Thoracic aorta (tissue), 2 donors: ENCODE measurements at regions not wholly inside any gene's neighbourhood (a gene's known extent, or its start where the extent isn't known, plus 50 kb on each side); places are given as distances from the start of the nearest gene placed in this dataset.
"Not testable (repeated sequence)": the region's sequence is repeated elsewhere in the genome, so short reads cannot be mapped to it uniquely, and the experiment has no call there.

ENCODE experiments used
- ATAC-seq: fragments of 150-250 bp; one replicate; pipeline ENCODE4 v1.8.0; 2017; ENCODE audit warnings: low read depth; ENCODE audit not compliant: insufficient number of reproducible peaks, low FRiP score
- DNase-seq: peaks from one replicate; pipeline ENCODE4 v3.0.0-alpha.2; 2020; ENCODE audit warnings: low spot score
- H3K27ac ChIP-seq, 2 donors: fragments of 200-600 bp; sonication (generic); 1 replicate in 1 of 2; 2 replicates in 1 of 2; pipeline ENCODE4 v1.5.1; 2016; ENCODE audit warnings: mild to moderate bottlenecking in 2 of 2, moderate library complexity in 2 of 2
- H3K27me3 ChIP-seq: fragments of 200-600 bp; sonication (generic); replicated peaks from 2 replicates; pipeline ENCODE4 v1.6.0; 2016; ENCODE audit warnings: mild to moderate bottlenecking; ENCODE audit not compliant: insufficient read depth
- H3K36me3 ChIP-seq: fragments of 200-600 bp; sonication (generic); one replicate; pipeline ENCODE4 v1.5.1; 2016
- H3K4me1 ChIP-seq, 2 donors: fragments of 200-600 bp; sonication (generic); 1 replicate in 1 of 2; 2 replicates in 1 of 2; pipeline versions ENCODE4 v1.5.1 to v1.6.0; 2016; ENCODE audit warnings: low read depth in 2 of 2, mild to moderate bottlenecking in 1 of 2; ENCODE audit not compliant: control insufficient read depth in 1 of 2
- H3K4me3 ChIP-seq: fragments of 200-600 bp; sonication (generic); 2 replicates; pipeline ENCODE4 v1.5.1; 2016; ENCODE audit warnings: mild to moderate bottlenecking
- H3K9me3 ChIP-seq: fragments of 200-600 bp; sonication (generic); 2 replicates; pipeline ENCODE4 v1.5.1; 2016
- TF ChIP-seq, protein P1 (sequence below): fragments of 200-600 bp; sonication (generic); IDR thresholded peaks from one replicate; pipeline ENCODE4 v1.5.1; 2019; ENCODE audit warnings: antibody characterized with exemption

DNA sequence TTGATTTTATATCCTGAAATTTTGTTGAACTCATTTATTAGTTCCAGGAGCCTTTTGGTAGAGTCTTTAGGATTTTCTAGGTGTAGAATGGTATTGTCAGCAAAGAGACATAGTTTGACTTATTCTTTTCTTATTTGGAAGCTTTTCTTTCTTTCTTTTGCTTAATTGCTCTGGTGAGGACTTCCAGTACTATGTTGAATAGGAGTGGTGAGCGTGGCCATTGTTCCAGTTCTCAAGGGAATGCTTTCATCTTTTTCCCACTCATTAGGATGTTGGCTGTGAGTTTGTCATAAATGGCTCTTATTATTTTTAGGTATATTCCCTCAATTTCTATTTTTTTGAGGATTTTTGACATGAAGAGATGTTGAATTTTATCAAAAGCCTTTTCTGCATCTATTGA lies 182.2 kb upstream of the SPRY2 start:
- TF ChIP-seq, protein P1, sequence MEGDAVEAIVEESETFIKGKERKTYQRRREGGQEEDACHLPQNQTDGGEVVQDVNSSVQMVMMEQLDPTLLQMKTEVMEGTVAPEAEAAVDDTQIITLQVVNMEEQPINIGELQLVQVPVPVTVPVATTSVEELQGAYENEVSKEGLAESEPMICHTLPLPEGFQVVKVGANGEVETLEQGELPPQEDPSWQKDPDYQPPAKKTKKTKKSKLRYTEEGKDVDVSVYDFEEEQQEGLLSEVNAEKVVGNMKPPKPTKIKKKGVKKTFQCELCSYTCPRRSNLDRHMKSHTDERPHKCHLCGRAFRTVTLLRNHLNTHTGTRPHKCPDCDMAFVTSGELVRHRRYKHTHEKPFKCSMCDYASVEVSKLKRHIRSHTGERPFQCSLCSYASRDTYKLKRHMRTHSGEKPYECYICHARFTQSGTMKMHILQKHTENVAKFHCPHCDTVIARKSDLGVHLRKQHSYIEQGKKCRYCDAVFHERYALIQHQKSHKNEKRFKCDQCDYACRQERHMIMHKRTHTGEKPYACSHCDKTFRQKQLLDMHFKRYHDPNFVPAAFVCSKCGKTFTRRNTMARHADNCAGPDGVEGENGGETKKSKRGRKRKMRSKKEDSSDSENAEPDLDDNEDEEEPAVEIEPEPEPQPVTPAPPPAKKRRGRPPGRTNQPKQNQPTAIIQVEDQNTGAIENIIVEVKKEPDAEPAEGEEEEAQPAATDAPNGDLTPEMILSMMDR, result no peak
- Histone ChIP-seq H3K9me3 (no peaks in the 10 kb centered on the region), H3K27me3 (no peaks in the 10 kb centered on the region), H3K27ac (no peak overlapping the region), H3K4me3 (no peak overlapping the region), H3K4me1 (no peaks in the 10 kb centered on the region), H3K36me3 (no peaks in the 10 kb centered on the region)
- no peak for DNase-seq
- no peak for ATAC-seq

DNA sequence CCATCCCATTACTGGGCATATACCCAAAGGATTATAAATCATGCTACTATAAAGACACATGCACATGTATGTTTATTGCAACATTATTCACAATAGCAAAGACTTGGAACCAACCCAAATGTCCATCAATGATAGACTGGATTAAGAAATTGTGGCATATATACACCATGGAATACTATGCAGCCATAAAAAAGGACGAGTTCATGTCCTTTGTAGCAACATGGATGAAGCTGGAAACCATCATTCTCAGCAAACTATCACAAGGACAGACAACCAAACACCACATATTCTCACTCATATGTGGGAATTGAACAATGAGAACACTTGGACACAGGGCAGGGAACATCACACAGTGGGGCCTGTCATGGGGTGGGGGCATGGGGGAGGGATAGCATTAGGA lies 181.5 kb upstream of the SPRY2 start:
- not testable (repeated sequence) for DNase-seq, ATAC-seq, H3K4me3 ChIP-seq

GRCh38 chr13:80516818-80517348 lies 176.0 kb upstream of the SPRY2 start:
- H3K4me1 ChIP-seq, result no peaks in the 10 kb centered on the region
- H3K4me3 ChIP-seq, result no peak overlapping the region
- no peaks in the 10 kb centered on the region for H3K36me3 ChIP-seq
- no peak for ATAC-seq
- no peak for DNase-seq
- H3K27ac ChIP-seq, result no peak overlapping the region
- H3K9me3 ChIP-seq, result no peaks in the 10 kb centered on the region
- TF ChIP-seq, protein P1, result no peak
- H3K27me3 ChIP-seq, result no peaks in the 10 kb centered on the region

More for the DNA sequence above, 181.5 kb upstream of the SPRY2 start:
- not testable (repeated sequence) for H3K4me1 ChIP-seq, H3K9me3 ChIP-seq, H3K27me3 ChIP-seq, H3K27ac ChIP-seq, H3K36me3 ChIP-seq

DNA sequence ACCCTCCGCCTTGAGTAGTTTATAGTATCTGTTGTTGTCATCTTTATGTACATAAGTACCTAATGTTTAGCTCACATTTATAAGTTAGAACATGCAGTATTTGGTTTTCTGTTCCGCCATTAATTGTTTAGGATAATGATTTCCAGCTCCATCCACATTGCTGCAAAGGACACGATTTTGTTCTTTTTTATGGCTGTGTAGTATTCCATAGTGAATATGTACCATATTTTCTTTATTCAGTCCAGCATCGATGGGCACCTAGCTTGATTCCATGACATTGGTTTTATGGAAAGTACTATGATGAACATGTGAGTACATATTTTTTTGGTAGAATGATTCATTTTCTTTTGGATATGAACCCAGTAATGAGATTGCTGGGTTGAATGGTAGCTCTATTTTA lies 174.4 kb upstream of the SPRY2 start:
- no peak for DNase-seq
- Histone ChIP-seq H3K4me3 (no peak overlapping the region), H3K27me3 (no peaks in the 10 kb centered on the region), H3K27ac (no peak overlapping the region), H3K9me3 (no peaks in the 10 kb centered on the region), H3K4me1 (no peaks in the 10 kb centered on the region), H3K36me3 (no peaks in the 10 kb centered on the region)
- ATAC-seq, result no peak
- TF ChIP-seq, protein P1, result no peak

DNA sequence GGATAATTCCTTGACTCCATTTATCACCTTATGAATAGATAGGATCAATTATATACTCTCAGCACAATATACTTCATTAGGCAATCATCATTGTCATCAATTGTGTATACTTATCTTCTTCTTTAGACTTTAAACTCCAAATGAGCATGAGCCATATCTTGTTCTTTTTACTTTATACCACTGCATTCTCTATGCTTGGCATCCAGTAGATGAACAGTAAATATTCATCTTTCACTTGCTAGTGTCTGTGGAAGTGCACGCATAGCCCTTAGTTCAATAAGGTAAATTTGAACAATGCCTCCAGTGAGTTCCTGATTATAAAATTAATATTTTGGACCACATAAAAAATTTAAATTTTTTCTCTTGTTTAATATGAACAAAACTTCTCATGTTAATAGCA lies 172.3 kb upstream of the SPRY2 start:
- H3K27ac ChIP-seq, result no peak overlapping the region
- H3K27me3 ChIP-seq, result no peaks in the 10 kb centered on the region
- no peak for DNase-seq
- no peaks in the 10 kb centered on the region for H3K9me3 ChIP-seq
- no peaks in the 10 kb centered on the region for H3K36me3 ChIP-seq
- no peak for ATAC-seq
- TF ChIP-seq, protein P1, result no peak
- no peaks in the 10 kb centered on the region for H3K4me1 ChIP-seq
- no peak overlapping the region for H3K4me3 ChIP-seq

DNA sequence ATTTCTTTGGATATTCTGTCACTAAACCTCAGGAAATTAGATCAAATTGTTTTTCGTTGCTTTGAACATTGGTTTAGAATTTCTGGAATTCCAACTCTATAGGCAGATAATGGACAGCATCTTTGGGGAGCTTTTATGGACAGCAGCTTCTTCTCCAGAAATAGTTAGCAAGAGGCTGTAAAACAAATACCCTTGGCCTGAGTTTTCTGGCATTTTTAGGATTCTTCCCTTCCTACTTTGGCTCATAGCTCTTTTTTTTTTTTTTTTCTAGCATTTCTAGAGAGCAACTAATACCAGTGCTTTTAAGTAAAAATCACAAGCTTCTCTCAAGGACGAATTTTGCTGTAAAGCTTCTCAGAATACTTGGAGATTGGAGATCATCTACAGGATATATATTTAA lies 169.8 kb upstream of the SPRY2 start:
- Histone ChIP-seq H3K27ac (no peak overlapping the region), H3K9me3 (no peaks in the 10 kb centered on the region), H3K4me3 (no peak overlapping the region), H3K36me3 (no peaks in the 10 kb centered on the region), H3K4me1 (no peaks in the 10 kb centered on the region), H3K27me3 (no peaks in the 10 kb centered on the region)
- ATAC-seq (no peak), DNase-seq (no peak)
- TF ChIP-seq, protein P1, result no peak
